GM12878 (cell line): ENCODE measurements at regions not wholly inside any gene's neighbourhood (a gene's known extent, or its start where the extent isn't known, plus 50 kb on each side); places are given as distances from the start of the nearest gene placed in this dataset.

Experiments
- ATAC-seq: fragments of 200-7000 bp; cut with Tn5 transposase; 3 replicates; pipeline ENCODE4 v1.9.1; 2020; ENCODE audit warnings: mild to moderate bottlenecking, moderate library complexity
- BruUV-seq: library from RNA; stranded (reverse); fragments of 400-500 nt; replicated peaks from 2 replicates; lab custom pipeline; 2021; lab: Mats Ljungman, UMichigan
- CTCF ChIA-PET: fragments of 300-600 bp; sonication (Branson Sonifier 250); formaldehyde crosslinking; extraction: SDS; loops from one replicate; lab custom pipeline; 2021; ENCODE audit warnings: inconsistent platforms; lab: Yijun Ruan, JAX
- POLR2A ChIA-PET: fragments of 350-600 bp; formaldehyde crosslinking; extraction: SDS; loops from one replicate; lab custom pipeline; 2021; ENCODE audit warnings: inconsistent platforms; lab: Charles Lee
- RAD21 ChIA-PET: fragments of 300-600 bp; sonication (Branson Sonifier 250); formaldehyde crosslinking; loops from one replicate; lab custom pipeline; 2023; ENCODE audit warnings: antibody characterized with exemption; ENCODE audit not compliant: unreplicated experiment; lab: Charles Lee
- SMC1A ChIA-PET: fragments of 300-600 bp; sonication (Branson Sonifier 250); formaldehyde crosslinking; loops from one replicate; lab custom pipeline; 2023; ENCODE audit not compliant: unreplicated experiment, uncharacterized antibody; lab: Charles Lee
- DNase-seq: peaks from one replicate; pipeline ENCODE4 v3.0.0-alpha.2; 2011; ENCODE audit warnings: low read depth, low spot score
- FAIRE-seq: peaks from 3 replicates; lab custom pipeline; 2011; peaks lifted over from hg19 to GRCh38; lab: Jason Lieb, UNC
- H2AFZ ChIP-seq: 2 replicates; pipeline ENCODE4 v1.6.0; 2011; ENCODE audit warnings: low read depth, low read length, control low read depth; ENCODE audit not compliant: control insufficient read depth
- H3K27ac ChIP-seq: 2 replicates; pipeline ENCODE4 v1.5.1; 2011; ENCODE audit warnings: control low read depth; ENCODE audit not compliant: control insufficient read depth, insufficient read depth
- H3K27me3 ChIP-seq, 2 experiments: replicated peaks in 1 of 2; 2 replicates each; pipeline versions ENCODE4 v1.6.0 to v1.6.1; 2011; ENCODE audit warnings: low read length in 1 of 2; ENCODE audit not compliant: control insufficient read depth in 2 of 2, insufficient read depth in 2 of 2
- H3K36me3 ChIP-seq, 2 experiments: 2 replicates each; pipeline ENCODE4 v1.5.1; 2011; ENCODE audit warnings: low read length in 1 of 2; ENCODE audit not compliant: control insufficient read depth in 2 of 2, insufficient read depth in 2 of 2
- H3K4me1 ChIP-seq: 2 replicates; pipeline ENCODE4 v1.6.1; 2011; ENCODE audit warnings: mild to moderate bottlenecking, low read length, moderate library complexity, mixed read lengths; ENCODE audit not compliant: control insufficient read depth, insufficient read depth
- H3K4me2 ChIP-seq: 2 replicates; pipeline ENCODE4 v1.6.0; 2011; ENCODE audit warnings: control low read depth; ENCODE audit not compliant: control insufficient read depth, insufficient read depth
- H3K4me3 ChIP-seq: fragments of 200-600 bp; sonication (generic); 2 replicates; pipeline ENCODE4 v1.5.1; 2016
- H3K79me2 ChIP-seq: 2 replicates; pipeline ENCODE4 v1.6.0; 2011; ENCODE audit warnings: low read length; ENCODE audit not compliant: control insufficient read depth, insufficient read depth
- H3K9ac ChIP-seq: 2 replicates; pipeline ENCODE4 v1.8.0; 2011; ENCODE audit warnings: low read length, control low read depth, mixed read lengths; ENCODE audit not compliant: control insufficient read depth, insufficient read depth
- H3K9me3 ChIP-seq: replicated peaks from 3 replicates; pipeline ENCODE4 v1.5.1; 2011; ENCODE audit warnings: mild to moderate bottlenecking, low read length; ENCODE audit not compliant: control insufficient read depth, insufficient read depth
- H4K20me1 ChIP-seq: 2 replicates; pipeline ENCODE4 v1.6.0; 2011; ENCODE audit not compliant: control insufficient read depth, insufficient read depth
- ASH2L ChIP-seq: fragments of 300-600, 200-600 bp; sonication (generic); IDR thresholded peaks from 2 replicates; pipeline ENCODE4 v1.6.1; 2017; ENCODE audit warnings: low read depth, mild to moderate bottlenecking, borderline replicate concordance
- BHLHE40 ChIP-seq, 2 experiments: fragments of 450-650 bp in 1 of 2; IDR thresholded peaks; 2 replicates each; pipeline ENCODE4 v1.6.1; 2011 to 2017; ENCODE audit warnings: low read depth in 2 of 2, borderline replicate concordance in 1 of 2, improper control_type of control experiment in 1 of 2, low read length in 1 of 2, mild to moderate bottlenecking in 1 of 2
- CHD2 ChIP-seq: IDR thresholded peaks from 2 replicates; pipeline ENCODE4 v1.6.1; 2011; ENCODE audit warnings: low read depth, low read length, improper control_type of control experiment, borderline replicate concordance
- CUX1 ChIP-seq: IDR thresholded peaks from 2 replicates; pipeline ENCODE4 v1.6.1; 2012; ENCODE audit warnings: improper control_type of control experiment, low read depth, low read length; ENCODE audit not compliant: insufficient replicate concordance
- EED ChIP-seq: sonication (generic); IDR thresholded peaks from 2 replicates; pipeline ENCODE4 v1.6.1; 2016; ENCODE audit warnings: antibody characterized with exemption, low read depth
- FOS ChIP-seq: IDR thresholded peaks from 3 replicates; pipeline ENCODE4 v1.6.1; 2011; ENCODE audit warnings: borderline replicate concordance; ENCODE audit not compliant: insufficient read length; ENCODE audit errors: extremely low read depth
- POLR2AphosphoS5 ChIP-seq: IDR thresholded peaks from 2 replicates; pipeline ENCODE4 v1.6.1; 2011; ENCODE audit warnings: mild to moderate bottlenecking, low read length, inconsistent platforms
- RELA ChIP-seq: fragments of 450-650 bp; IDR thresholded peaks from 2 replicates; pipeline ENCODE4 v1.8.0; 2014; ENCODE audit warnings: borderline replicate concordance; ENCODE audit not compliant: partially characterized antibody
- STAT3 ChIP-seq: IDR thresholded peaks from 2 replicates; pipeline ENCODE4 v1.6.1; 2011; ENCODE audit warnings: low read depth, low read length, improper control_type of control experiment
- SUPT20H ChIP-seq: IDR thresholded peaks from 2 replicates; pipeline ENCODE4 v1.6.1; 2011; ENCODE audit warnings: low read depth, mild to moderate bottlenecking, low read length, moderate library complexity, borderline replicate concordance; ENCODE audit not compliant: control insufficient read depth
- ZBTB11 ChIP-seq: fragments of 450-650 bp; formaldehyde crosslinking; IDR thresholded peaks from 2 replicates; pipeline ENCODE4 v1.5.0; 2022; ENCODE audit warnings: mild to moderate bottlenecking, missing genetic modification characterization
- ZBTB4 ChIP-seq: fragments of 450-650 bp; formaldehyde crosslinking; IDR thresholded peaks from 2 replicates; pipeline ENCODE4 v1.4.0; 2022; ENCODE audit warnings: mild to moderate bottlenecking, moderate library complexity
- WGBS: methylation state at CpG from one replicate; pipeline ENCODE4 v1.1.6; 2016; ENCODE audit warnings: low lambda C conversion rate; ENCODE audit not compliant: insufficient replicate concordance, insufficient coverage; ENCODE audit errors: missing lambda C conversion rate; 5-methylcytosine and 5-hydroxymethylcytosine counted together
- in situ Hi-C: fragments of 300-500 bp; cut with MboI; formaldehyde crosslinking; loops from 9 replicates; pipeline ENCODE4 v1.14.3; 2018; ENCODE audit warnings: mixed read lengths
- intact Hi-C: fragments of 100-400 bp; cut with micrococcal nuclease; formaldehyde crosslinking; loops from one replicate; pipeline ENCODE4 v1.14.2; 2022; ENCODE audit not compliant: unreplicated experiment

GRCh38 chr4:164177153-164177552 is 576.8 kb upstream of the SMIM31 start:
- DNase-seq (no peak), ATAC-seq (no peak), FAIRE-seq (no peak)
- WGBS: 1% methylated on average over 3 of the region's 3 CpGs
- H2AFZ ChIP-seq: no peak overlapping the region
- no peaks in the 10 kb centered on the region for H3K27me3 ChIP-seq
- intact Hi-C loops (no loop called here), in situ Hi-C loops (no loop called here)
- H3K9me3 ChIP-seq: no peaks in the 10 kb centered on the region
- H3K27ac ChIP-seq: no peak overlapping the region
- H3K36me3 ChIP-seq: no peaks in the 10 kb centered on the region
- ChIA-PET RAD21 (no interaction called here), POLR2A (no interaction called here), SMC1A (no interaction called here), CTCF (no interaction called here)
- no peaks in the 10 kb centered on the region for H4K20me1 ChIP-seq
- no peak overlapping the region for H3K9ac ChIP-seq
- H3K79me2 ChIP-seq: no peaks in the 10 kb centered on the region
- H3K4me3 ChIP-seq: no peak overlapping the region
- BruUV-seq: no TSS peak
- no peak overlapping the region for H3K4me2 ChIP-seq
- H3K4me1 ChIP-seq: no peaks in the 10 kb centered on the region
- TF ChIP-seq SUPT20H (no peak), ZBTB4 (CRISPR knock-in tag) (no peak), ZBTB11 (CRISPR knock-in tag) (no peak), STAT3 (no peak), RELA (no peak), CUX1 (no peak), FOS (no peak), ASH2L (no peak), BHLHE40 (IDR thresholded peaks at IDR 0.05; ENCODE audit: borderline replicate concordance in 1 of 2, low read depth in 2 of 2, low read length in 1 of 2) (no peak), CHD2 (no peak), EED (no peak), POLR2AphosphoS5 (no peak)
